DND-41 (cell line): ENCODE measurements at regions not wholly inside any gene's neighbourhood (a gene's known extent, or its start where the extent isn't known, plus 50 kb on each side); places are given as distances from the start of the nearest gene placed in this dataset.

Experiments used
- CTCF ChIP-seq: IDR thresholded peaks from 2 replicates; pipeline ENCODE4 v1.5.1; 2012; ENCODE audit warnings: borderline replicate concordance, low read length, moderate library complexity, mild to moderate bottlenecking; ENCODE audit not compliant: poor library complexity, severe bottlenecking; ENCODE audit errors: extremely low read depth
- EZH2 ChIP-seq: IDR thresholded peaks from 3 replicates; pipeline ENCODE4 v1.6.1; 2012; ENCODE audit warnings: borderline replicate concordance, low read depth, mild to moderate bottlenecking, moderate library complexity, low read length, inconsistent platforms; ENCODE audit not compliant: severe bottlenecking

- TF ChIP-seq CTCF = no peak
- no peak for TF ChIP-seq EZH2
Measured at GRCh38 chr1:239896569-239896968, 195.1 kb upstream of the FMN2 start.
